OCI-LY7 (cell line): ENCODE measurements at regions not wholly inside any gene's neighbourhood (a gene's known extent, or its start where the extent isn't known, plus 50 kb on each side); places are given as distances from the start of the nearest gene placed in this dataset.

Experiments
- BruUV-seq: library from RNA; stranded (reverse); fragments of 400-500 nt; replicated peaks from 2 replicates; lab custom pipeline; 2021; lab: Mats Ljungman, UMichigan
- CTCF ChIA-PET: fragments of 300-600 bp; sonication (Branson Sonifier 250); formaldehyde crosslinking; loops from one replicate; lab custom pipeline; 2022; ENCODE audit warnings: antibody characterized with exemption; ENCODE audit not compliant: unreplicated experiment; lab: Charles Lee
- POLR2A ChIA-PET: fragments of 300-600 bp; sonication (Branson Sonifier 250); formaldehyde crosslinking; loops from one replicate; lab custom pipeline; 2022; ENCODE audit warnings: antibody characterized with exemption; lab: Charles Lee
- DNase-seq: peaks from one replicate; pipeline ENCODE4 v3.0.0-alpha.2; 2015; ENCODE audit warnings: low spot score
- H2AFZ ChIP-seq: fragments of 200-600 bp; sonication (generic), shearing (Covaris generic); 2 replicates; pipeline ENCODE4 v1.6.1; 2014; ENCODE audit warnings: mild to moderate bottlenecking, antibody characterized with exemption, low read length, moderate library complexity
- H3K27ac ChIP-seq: fragments of 200-600 bp; sonication (generic); 2 replicates; pipeline ENCODE4 v1.5.1; 2014; ENCODE audit warnings: mixed run types, low read depth, mild to moderate bottlenecking, moderate library complexity, low read length, inconsistent platforms; ENCODE audit not compliant: poor library complexity, severe bottlenecking
- H3K36me3 ChIP-seq: fragments of 200-600 bp; sonication (generic); 2 replicates; pipeline ENCODE4 v1.6.1; 2014; ENCODE audit warnings: mild to moderate bottlenecking, antibody characterized with exemption, low read length, moderate library complexity, mixed read lengths; ENCODE audit not compliant: insufficient read depth
- H3K4me1 ChIP-seq: fragments of 200-600 bp; sonication (generic); 2 replicates; pipeline ENCODE4 v1.5.1; 2014; ENCODE audit warnings: mild to moderate bottlenecking, low read length; ENCODE audit not compliant: insufficient read depth, poor library complexity, severe bottlenecking
- H3K4me2 ChIP-seq: fragments of 200-600 bp; sonication (generic); 2 replicates; pipeline ENCODE4 v1.6.1; 2014; ENCODE audit warnings: mild to moderate bottlenecking, low read length
- H3K4me3 ChIP-seq: fragments of 200-600 bp; sonication (generic); 2 replicates; pipeline ENCODE4 v1.5.1; 2014; ENCODE audit warnings: mild to moderate bottlenecking, low read depth, low read length; ENCODE audit not compliant: poor library complexity, severe bottlenecking
- H3K79me2 ChIP-seq: fragments of 200-600 bp; sonication (generic); 2 replicates; pipeline ENCODE4 v1.6.1; 2016; ENCODE audit warnings: low read depth, mild to moderate bottlenecking, low read length, moderate library complexity, mixed read lengths; ENCODE audit not compliant: insufficient read depth
- H3K9me2 ChIP-seq: fragments of 200-600 bp; sonication (generic); 2 replicates; pipeline ENCODE4 v1.6.1; 2016; ENCODE audit warnings: mild to moderate bottlenecking, low read length, mixed read lengths; ENCODE audit not compliant: insufficient read depth
- H3K9me3 ChIP-seq: fragments of 200-600 bp; sonication (generic); 2 replicates; pipeline ENCODE4 v1.6.1; 2014; ENCODE audit warnings: mild to moderate bottlenecking, mixed run types, low read length, mixed read lengths
- H4K20me1 ChIP-seq: fragments of 200-600 bp; sonication (generic); 2 replicates; pipeline ENCODE4 v1.6.1; 2014; ENCODE audit warnings: mild to moderate bottlenecking, antibody characterized with exemption, low read length, moderate library complexity, mixed read lengths; ENCODE audit not compliant: insufficient read depth
- EZH2phosphoT487 ChIP-seq: fragments of 200-600 bp; sonication (generic); IDR thresholded peaks from 2 replicates; pipeline ENCODE4 v1.6.1; 2018; ENCODE audit warnings: low read depth, borderline replicate concordance, mild to moderate bottlenecking, mixed run types, antibody characterized with exemption, low read length, moderate library complexity, mixed read lengths
- intact Hi-C: fragments of 100-400 bp; cut with micrococcal nuclease; formaldehyde crosslinking; loops from one replicate; pipeline ENCODE4 v1.10.0; 2022; ENCODE audit not compliant: unreplicated experiment
- TF ChIP-seq, protein P1 (sequence below): fragments of 200-600 bp; sonication (generic); conservative IDR thresholded peaks from 2 replicates; pipeline ENCODE4 v1.5.1; 2014; ENCODE audit warnings: mild to moderate bottlenecking, antibody characterized with exemption, low read length, moderate library complexity, mixed read lengths

GRCh38 chr4:11593576-11594116 lies 165.0 kb upstream of the HS3ST1 start:
- ChIA-PET CTCF (no interaction called here), POLR2A (interaction anchor here (1.2 kb wide), 1 partner anchor 11 kb away, joined by 3 read pairs; no protein-coding TSS in a partner anchor)
- Histone ChIP-seq H3K4me1 (no peaks in the 10 kb centered on the region), H3K9me3 (no peaks in the 10 kb centered on the region), H2AFZ (no peak overlapping the region), H3K4me3 (no peak overlapping the region), H4K20me1 (no peaks in the 10 kb centered on the region), H3K27ac (no peak overlapping the region), H3K79me2 (no peaks in the 10 kb centered on the region), H3K9me2 (no peaks in the 10 kb centered on the region), H3K4me2 (no peak overlapping the region), H3K36me3 (no peaks in the 10 kb centered on the region)
- no peak for DNase-seq
- intact Hi-C loops = no loop called here
- no TSS peak for BruUV-seq
- no peak for TF ChIP-seq EZH2phosphoT487
- TF ChIP-seq, protein P1, sequence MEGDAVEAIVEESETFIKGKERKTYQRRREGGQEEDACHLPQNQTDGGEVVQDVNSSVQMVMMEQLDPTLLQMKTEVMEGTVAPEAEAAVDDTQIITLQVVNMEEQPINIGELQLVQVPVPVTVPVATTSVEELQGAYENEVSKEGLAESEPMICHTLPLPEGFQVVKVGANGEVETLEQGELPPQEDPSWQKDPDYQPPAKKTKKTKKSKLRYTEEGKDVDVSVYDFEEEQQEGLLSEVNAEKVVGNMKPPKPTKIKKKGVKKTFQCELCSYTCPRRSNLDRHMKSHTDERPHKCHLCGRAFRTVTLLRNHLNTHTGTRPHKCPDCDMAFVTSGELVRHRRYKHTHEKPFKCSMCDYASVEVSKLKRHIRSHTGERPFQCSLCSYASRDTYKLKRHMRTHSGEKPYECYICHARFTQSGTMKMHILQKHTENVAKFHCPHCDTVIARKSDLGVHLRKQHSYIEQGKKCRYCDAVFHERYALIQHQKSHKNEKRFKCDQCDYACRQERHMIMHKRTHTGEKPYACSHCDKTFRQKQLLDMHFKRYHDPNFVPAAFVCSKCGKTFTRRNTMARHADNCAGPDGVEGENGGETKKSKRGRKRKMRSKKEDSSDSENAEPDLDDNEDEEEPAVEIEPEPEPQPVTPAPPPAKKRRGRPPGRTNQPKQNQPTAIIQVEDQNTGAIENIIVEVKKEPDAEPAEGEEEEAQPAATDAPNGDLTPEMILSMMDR = no peak

DNA sequence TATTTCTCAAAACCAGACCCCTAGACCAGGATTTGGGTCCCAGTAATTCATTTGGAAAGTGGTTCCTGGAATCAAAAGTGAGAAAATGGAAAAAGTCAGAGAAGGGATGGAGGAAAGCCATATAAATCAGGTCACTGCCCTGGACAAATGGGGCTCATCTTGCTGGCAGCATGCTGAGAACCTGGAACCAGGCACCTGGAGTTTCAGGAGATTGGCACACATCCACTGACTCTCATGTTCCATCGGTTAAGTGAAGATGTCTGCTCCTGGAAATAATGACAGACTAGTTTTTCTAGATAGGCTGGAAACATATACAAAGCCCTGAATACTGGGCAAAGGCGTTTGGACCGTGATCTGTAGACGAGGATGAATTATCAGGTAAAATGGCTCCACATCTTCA lies 163.6 kb upstream of the HS3ST1 start:
- no peak for DNase-seq
- Histone ChIP-seq H3K9me3 (no peaks in the 10 kb centered on the region), H3K4me2 (no peak overlapping the region), H3K9me2 (no peaks in the 10 kb centered on the region), H3K79me2 (no peaks in the 10 kb centered on the region), H3K27ac (no peak overlapping the region), H3K4me1 (no peaks in the 10 kb centered on the region), H3K36me3 (no peaks in the 10 kb centered on the region), H2AFZ (no peak overlapping the region), H4K20me1 (no peaks in the 10 kb centered on the region), H3K4me3 (no peak overlapping the region)
- CTCF ChIA-PET = no interaction called here
- intact Hi-C loops = no loop called here
- BruUV-seq = no TSS peak
- POLR2A ChIA-PET = no interaction called here
- TF ChIP-seq, protein P1 = no peak
- TF ChIP-seq EZH2phosphoT487 = no peak

- H3K4me1 ChIP-seq = no peaks in the 10 kb centered on the region
- no peak overlapping the region for H3K4me3 ChIP-seq
- no peak overlapping the region for H3K27ac ChIP-seq
- H3K36me3 ChIP-seq = no peaks in the 10 kb centered on the region
- H4K20me1 ChIP-seq = no peaks in the 10 kb centered on the region
- no peaks in the 10 kb centered on the region for H3K79me2 ChIP-seq
- no TSS peak for BruUV-seq
- TF ChIP-seq EZH2phosphoT487 = no peak
- TF ChIP-seq, protein P1 = no peak
- H3K4me2 ChIP-seq = no peak overlapping the region
- no peak overlapping the region for H2AFZ ChIP-seq
- CTCF ChIA-PET = no interaction called here
- no peaks in the 10 kb centered on the region for H3K9me2 ChIP-seq
- DNase-seq = no peak
- no peaks in the 10 kb centered on the region for H3K9me3 ChIP-seq
- intact Hi-C loops = no loop called here
- POLR2A ChIA-PET = no interaction called here
Measured at GRCh38 chr4:11590132-11590531, 161.4 kb upstream of the HS3ST1 start.
